GM23338 (cell line): ENCODE measurements at regions not wholly inside any gene's neighbourhood (a gene's known extent, or its start where the extent isn't known, plus 50 kb on each side); places are given as distances from the start of the nearest gene placed in this dataset.
A peak's percentile ranks its signal among the peaks of the same experiment; 100 is the strongest.

ENCODE experiments used
- ATAC-seq: fragments of 200-7000 bp; cut with Tn5 transposase; 3 replicates; pipeline ENCODE4 v1.9.1; 2020
- DNase-seq: peaks from one replicate; pipeline ENCODE4 v3.0.0-alpha.2; 2015; ENCODE audit warnings: low spot score
- H2AFZ ChIP-seq: fragments of 200-600 bp; sonication (generic); 2 replicates; pipeline ENCODE4 v1.8.0; 2016; ENCODE audit warnings: antibody characterized with exemption, mild to moderate bottlenecking, moderate library complexity
- H3F3A ChIP-seq: fragments of 200-600 bp; sonication (generic); replicated peaks from 2 replicates; pipeline ENCODE4 v1.8.0; 2017; ENCODE audit warnings: antibody characterized with exemption, mixed run types, low read depth
- H3K27ac ChIP-seq: fragments of 200-600 bp; sonication (generic); 2 replicates; pipeline ENCODE4 v1.6.1; 2016; ENCODE audit warnings: low read depth
- H3K27me3 ChIP-seq: fragments of 200-600 bp; sonication (generic); 2 replicates; pipeline ENCODE4 v1.8.0; 2016; ENCODE audit warnings: mild to moderate bottlenecking, mixed run types, moderate library complexity; ENCODE audit not compliant: insufficient read depth
- H3K36me3 ChIP-seq: fragments of 200-600 bp; sonication (generic); 2 replicates; pipeline ENCODE4 v1.8.0; 2016; ENCODE audit warnings: mild to moderate bottlenecking; ENCODE audit not compliant: insufficient read depth
- H3K4me1 ChIP-seq: fragments of 200-600 bp; sonication (generic); 2 replicates; pipeline ENCODE4 v1.8.0; 2016; ENCODE audit warnings: mild to moderate bottlenecking, moderate library complexity; ENCODE audit not compliant: insufficient read depth
- H3K4me2 ChIP-seq: fragments of 200-600 bp; sonication (generic); 2 replicates; pipeline ENCODE4 v1.7.1; 2017; ENCODE audit warnings: mixed run types
- H3K4me3 ChIP-seq: fragments of 200-600 bp; sonication (generic); 2 replicates; pipeline ENCODE4 v1.6.1; 2016; ENCODE audit warnings: mixed run types
- H3K79me2 ChIP-seq: fragments of 200-600 bp; sonication (generic); replicated peaks from 2 replicates; pipeline ENCODE4 v1.8.0; 2017; ENCODE audit warnings: mild to moderate bottlenecking; ENCODE audit not compliant: insufficient read depth
- H3K9me2 ChIP-seq: fragments of 200-600 bp; sonication (generic); 2 replicates; pipeline ENCODE4 v1.8.0; 2017; ENCODE audit not compliant: insufficient read depth
- H4K20me1 ChIP-seq: fragments of 200-600 bp; sonication (generic); replicated peaks from 2 replicates; pipeline ENCODE4 v1.8.0; 2017; ENCODE audit warnings: mild to moderate bottlenecking; ENCODE audit not compliant: insufficient read depth
- H3K27ac Mint-ChIP-seq: 2 replicates; pipeline ENCODE4 v1.8.0; 2020; ENCODE audit warnings: inconsistent platforms, mild to moderate bottlenecking, moderate library complexity, mixed read lengths
- H3K27me3 Mint-ChIP-seq: 3 replicates; pipeline ENCODE4 v1.8.0; 2022; ENCODE audit warnings: low read depth, mild to moderate bottlenecking, moderate library complexity, mixed read lengths, inconsistent platforms; ENCODE audit not compliant: insufficient read depth, poor library complexity
- H3K36me3 Mint-ChIP-seq: 3 replicates; pipeline ENCODE4 v1.8.0; 2021; ENCODE audit warnings: low read depth, mild to moderate bottlenecking, inconsistent platforms, moderate library complexity, mixed read lengths
- H3K4me1 Mint-ChIP-seq: 3 replicates; pipeline ENCODE4 v1.8.0; 2020; ENCODE audit warnings: mild to moderate bottlenecking, inconsistent platforms, mixed read lengths
- H3K4me3 Mint-ChIP-seq: 3 replicates; pipeline ENCODE4 v1.8.0; 2021; ENCODE audit warnings: moderate library complexity, mild to moderate bottlenecking, inconsistent platforms, mixed read lengths
- H3K9me3 Mint-ChIP-seq: 3 replicates; pipeline ENCODE4 v1.8.0; 2020; ENCODE audit warnings: moderate library complexity, mild to moderate bottlenecking, inconsistent platforms, mixed read lengths
- CREB1 ChIP-seq: fragments of 250-450 bp; sonication (Bioruptor Pico); IDR thresholded peaks from 2 replicates; pipeline ENCODE4 v1.5.0; 2020; ENCODE audit warnings: low read depth, mild to moderate bottlenecking, moderate library complexity
- CTCF ChIP-seq, 2 experiments: fragments of 200-600 bp in 1 of 2; sonication (generic) in 1 of 2; conservative IDR thresholded peaks; 2 replicates each; pipeline versions ENCODE4 v1.5.1 to v1.6.1; 2016 to 2017; ENCODE audit warnings: antibody characterized with exemption in 2 of 2, low read depth in 2 of 2, mild to moderate bottlenecking in 2 of 2, moderate library complexity in 1 of 2
- ZNF331 ChIP-seq: fragments of 250-450 bp; sonication (Bioruptor Pico); IDR thresholded peaks from 2 replicates; pipeline ENCODE4 v1.5.0; 2020; ENCODE audit warnings: low read depth, mild to moderate bottlenecking, moderate library complexity
- ZNF462 ChIP-seq: fragments of 250-450 bp; sonication (Bioruptor Pico); IDR thresholded peaks from 2 replicates; pipeline ENCODE4 v1.5.0; 2020; ENCODE audit warnings: mild to moderate bottlenecking, moderate library complexity

GRCh38 chr6:137798261-137798660, 68.8 kb upstream of the TNFAIP3 start (continued):
- no peak for TF ChIP-seq ZNF462 (CRISPR knock-in tag)
- TF ChIP-seq CREB1 (CRISPR knock-in tag): no peak

- no peak overlapping the region for H3K27ac ChIP-seq
- no peaks in the 10 kb centered on the region for H3K36me3 Mint-ChIP-seq
- H3K4me1 ChIP-seq: peaks cover 3% of the 10 kb centered on the region; the same call in 1 of the 2 replicates
- H2AFZ ChIP-seq: no peak overlapping the region
- 0 out of 3 replicates have a peak, but pooled peaks cover 4% of the 10 kb centered on the region for H3K4me1 Mint-ChIP-seq
- no peak for ATAC-seq
- peaks cover 7% of the 10 kb centered on the region; the same call in 1 of the 2 replicates for H3K9me2 ChIP-seq
- no peaks in the 10 kb centered on the region for H3K79me2 ChIP-seq
- no peaks in the 10 kb centered on the region for H4K20me1 ChIP-seq
- H3K4me3 Mint-ChIP-seq: no peak overlapping the region
- no peak overlapping the region for H3K4me2 ChIP-seq
- no peak for DNase-seq
- H3K27ac Mint-ChIP-seq: no peak overlapping the region
- H3K4me3 ChIP-seq: no peak overlapping the region
- no peaks in the 10 kb centered on the region for H3K27me3 ChIP-seq
- H3K9me3 Mint-ChIP-seq: no peaks in the 10 kb centered on the region
- H3K27me3 Mint-ChIP-seq: peaks cover 2% of the 10 kb centered on the region
- no peaks in the 10 kb centered on the region for H3K36me3 ChIP-seq
- no peak for TF ChIP-seq CREB1 (CRISPR knock-in tag)
- H3F3A ChIP-seq: no peaks in the 10 kb centered on the region
Measured at GRCh38 chr6:137798846-137799245, 68.2 kb upstream of the TNFAIP3 start.

- H3K9me3 Mint-ChIP-seq: no peaks in the 10 kb centered on the region
- H3K36me3 Mint-ChIP-seq: no peaks in the 10 kb centered on the region
- Histone ChIP-seq H3K27me3 (no peaks in the 10 kb centered on the region), H3K4me3 (no peak overlapping the region), H3K4me2 (no peak overlapping the region), H2AFZ (no peak overlapping the region), H4K20me1 (no peaks in the 10 kb centered on the region), H3K4me1 (no peaks in the 10 kb centered on the region), H3F3A (no peaks in the 10 kb centered on the region), H3K9me2 (peaks cover 7% of the 10 kb centered on the region; the same call in 1 of the 2 replicates), H3K27ac (no peak overlapping the region), H3K79me2 (no peaks in the 10 kb centered on the region), H3K36me3 (no peaks in the 10 kb centered on the region)
- ATAC-seq (peak; percentile 81), DNase-seq (peak; percentile 78)
- no peak overlapping the region for H3K27ac Mint-ChIP-seq
- 0 out of 3 replicates have a peak, but pooled peaks cover 2% of the 10 kb centered on the region for H3K4me1 Mint-ChIP-seq
- H3K4me3 Mint-ChIP-seq: no peak overlapping the region
- TF ChIP-seq CTCF (conservative IDR thresholded peaks at IDR 0.05; ENCODE audit: low read depth in 2 of 2) (peak; percentile 74 to 81), ZNF331 (CRISPR knock-in tag) (no peak)
- H3K27me3 Mint-ChIP-seq: peaks cover 2% of the 10 kb centered on the region
Measured at GRCh38 chr6:137799950-137800568, 67.0 kb upstream of the TNFAIP3 start.
